ENCODE measurements at regions not wholly inside any gene's neighbourhood (a gene's known extent, or its start where the extent isn't known, plus 50 kb on each side); places are given as distances from the start of the nearest gene placed in this dataset.
"Not testable (repeated sequence)": the region's sequence is repeated elsewhere in the genome, so short reads cannot be mapped to it uniquely, and the experiment has no call there.

DNA sequence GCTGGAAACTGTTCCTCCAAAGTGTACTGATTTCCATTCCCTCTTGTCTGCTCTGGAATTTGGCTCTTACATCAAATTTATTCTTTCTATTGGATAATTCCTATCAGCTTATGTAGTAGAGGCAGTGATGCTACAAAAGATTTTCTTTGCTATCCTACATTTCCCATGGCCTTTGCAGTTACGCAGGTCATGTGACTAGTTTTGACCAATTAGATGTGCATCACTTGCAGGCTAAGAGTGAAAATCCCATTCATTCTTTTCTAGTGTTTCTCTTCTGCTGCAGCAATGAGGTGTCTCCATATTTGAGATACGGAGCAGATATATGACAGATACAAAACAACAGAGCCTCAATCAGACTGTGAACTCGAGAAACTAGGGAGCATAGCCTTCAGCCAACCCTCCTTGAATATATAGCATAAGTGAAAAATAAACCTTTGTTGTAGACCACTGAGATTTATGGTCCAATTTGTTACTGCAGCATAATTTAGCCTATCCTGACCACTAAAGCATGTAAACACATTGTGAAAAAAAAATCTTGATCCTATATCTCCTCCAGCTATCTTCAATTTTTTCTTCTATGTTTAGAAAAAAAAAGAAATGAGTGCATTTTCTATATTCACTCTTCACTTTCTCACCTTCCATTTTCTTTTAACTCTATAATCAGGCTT, 102.0 kb downstream of the HNMT start:
- no peak for DNase-seq

DNA sequence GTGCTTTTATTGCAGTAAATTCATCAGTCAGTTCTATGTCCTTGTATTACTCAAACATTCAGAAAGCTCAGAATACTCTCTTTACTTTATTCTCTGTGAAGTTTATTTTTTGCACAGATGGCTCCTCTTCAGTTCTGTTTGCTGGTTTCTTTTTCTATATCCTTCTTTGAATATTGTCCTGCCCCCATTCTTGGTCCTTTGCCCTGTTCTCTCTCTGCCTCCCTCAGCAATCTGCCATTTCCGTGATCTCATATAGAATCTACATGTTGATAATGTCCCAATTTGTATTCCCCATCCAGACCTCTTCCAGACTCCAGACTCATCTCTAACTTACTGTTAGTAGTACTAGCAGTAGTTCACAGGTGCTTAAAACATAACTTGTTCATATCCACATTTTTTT, 102.6 kb downstream of the HNMT start:
- DNase-seq = no peak

- DNase-seq = not testable (repeated sequence)
Measured at GRCh38 chr2:138068669-138069068, 104.4 kb downstream of the HNMT start.

DNA sequence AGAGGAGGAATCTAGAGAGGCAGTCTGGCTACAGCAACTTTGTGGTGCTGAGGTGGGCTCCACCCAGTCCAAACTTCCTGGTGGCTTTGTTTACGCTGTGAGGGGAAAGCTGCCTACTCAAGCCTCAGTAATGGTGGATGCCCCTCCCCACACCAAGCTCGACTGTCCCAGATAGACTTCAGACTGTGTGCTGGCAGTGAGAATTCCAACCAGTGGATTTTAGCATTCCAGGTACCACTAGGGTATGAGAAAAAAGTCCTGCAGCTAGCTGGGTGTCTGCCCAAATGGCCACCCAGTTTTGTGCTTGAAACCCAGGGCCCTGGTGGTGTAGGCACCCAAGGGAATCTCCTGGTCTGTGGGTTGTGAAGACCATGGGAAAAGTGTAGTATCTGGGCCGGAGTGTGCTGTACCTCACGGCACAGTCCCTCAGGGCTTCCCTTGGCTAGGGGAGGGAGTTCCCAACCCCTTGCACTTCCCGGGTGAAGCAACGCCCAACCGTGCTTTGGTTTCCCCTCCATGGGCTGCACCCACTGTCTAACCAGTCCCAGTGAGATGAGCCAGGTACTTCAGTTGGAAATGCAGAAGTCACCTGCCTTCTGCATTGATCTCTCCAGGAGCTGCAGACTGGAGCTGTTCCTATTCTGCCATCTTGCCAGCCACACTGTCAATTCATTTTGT, 106.9 kb downstream of the HNMT start:
- not testable (repeated sequence) for DNase-seq

GRCh38 chr2:138071720-138072719, 107.7 kb downstream of the HNMT start:
- peak; percentile 26 for DNase-seq

- DNase-seq = no peak
Measured at GRCh38 chr2:138078153-138078552, 113.9 kb downstream of the HNMT start.

DNA sequence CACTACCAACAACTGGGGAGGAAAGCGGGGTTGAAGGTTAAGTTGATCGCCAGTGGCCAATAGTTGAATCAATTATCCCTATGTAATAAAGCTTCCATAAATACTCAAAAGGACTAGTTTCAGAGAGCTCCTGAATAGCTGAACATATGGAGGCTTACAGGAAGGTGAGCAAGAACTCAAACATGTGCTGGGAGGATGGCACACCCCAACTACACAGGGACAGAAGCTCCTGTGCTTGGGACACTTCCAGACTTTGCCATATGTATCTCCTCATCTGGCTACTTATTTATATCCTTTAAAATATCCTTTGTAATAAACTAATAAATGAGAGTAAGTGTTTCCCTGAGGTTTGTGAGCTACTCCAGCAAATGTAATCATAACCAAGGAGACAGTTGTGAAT, 115.7 kb downstream of the HNMT start:
- DNase-seq = no peak

DNA sequence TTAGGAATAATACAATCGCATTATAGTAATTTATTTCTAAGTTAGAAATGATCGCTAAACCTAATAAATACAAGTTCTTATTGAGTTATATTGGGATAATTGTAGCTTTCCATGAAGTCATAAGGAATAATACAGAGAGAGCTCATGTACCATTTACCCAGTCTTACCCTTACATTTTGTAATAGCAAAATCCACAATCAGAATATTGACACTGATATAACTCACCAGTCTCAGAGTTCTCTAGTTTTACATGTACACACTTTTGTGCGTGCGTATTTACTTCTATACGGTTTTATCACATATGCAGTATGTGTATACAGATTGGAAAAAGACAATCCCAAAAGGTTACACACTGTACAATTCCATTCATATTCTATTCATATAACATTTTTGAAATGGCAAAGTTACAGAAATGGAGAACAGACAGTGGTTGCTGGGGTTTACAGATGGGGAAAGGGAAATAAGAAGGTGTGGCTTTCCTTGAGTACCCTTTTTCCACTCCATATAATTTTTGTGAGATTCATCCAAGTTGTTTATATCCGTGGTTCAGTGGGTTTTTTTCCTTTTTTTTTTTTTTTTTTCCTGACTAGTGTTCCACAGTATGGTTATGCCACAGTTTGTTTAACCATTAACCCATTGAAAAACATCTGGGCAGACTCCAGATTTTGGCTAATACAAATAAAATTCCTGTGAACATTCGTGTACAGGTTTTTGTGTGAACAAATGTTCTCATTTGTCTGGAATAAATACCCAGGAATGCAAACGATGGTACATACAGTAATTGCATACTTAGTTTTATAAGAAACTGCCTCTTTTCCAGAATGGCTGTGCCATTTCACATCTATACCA, 117.2 kb downstream of the HNMT start:
- DNase-seq = no peak

DNA sequence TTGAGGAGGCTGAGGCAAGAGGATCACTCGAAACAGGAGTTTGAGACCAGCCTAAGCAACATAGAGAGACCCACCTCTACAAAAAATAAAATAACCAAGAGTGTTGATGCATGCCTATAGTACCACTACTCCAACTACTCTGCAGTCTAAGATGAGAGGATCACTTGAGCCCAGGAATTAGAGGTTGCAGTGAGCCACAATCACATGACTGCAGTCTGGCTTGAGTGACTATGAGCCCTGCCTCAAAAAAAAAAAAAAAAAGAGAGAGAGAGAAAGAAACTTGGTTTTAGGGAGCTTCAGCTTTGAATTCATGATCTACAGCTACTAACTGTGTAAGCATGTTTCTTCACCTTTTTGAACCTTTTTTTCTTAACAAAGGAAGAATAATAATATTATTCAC, 119.9 kb downstream of the HNMT start:
- DNase-seq = no peak

GRCh38 chr2:138085441-138085840, 121.2 kb downstream of the HNMT start:
- DNase-seq = peak; percentile 55

- DNase-seq = peak; percentile 21
Measured at GRCh38 chr2:138086576-138086975, 122.3 kb downstream of the HNMT start.

DNA sequence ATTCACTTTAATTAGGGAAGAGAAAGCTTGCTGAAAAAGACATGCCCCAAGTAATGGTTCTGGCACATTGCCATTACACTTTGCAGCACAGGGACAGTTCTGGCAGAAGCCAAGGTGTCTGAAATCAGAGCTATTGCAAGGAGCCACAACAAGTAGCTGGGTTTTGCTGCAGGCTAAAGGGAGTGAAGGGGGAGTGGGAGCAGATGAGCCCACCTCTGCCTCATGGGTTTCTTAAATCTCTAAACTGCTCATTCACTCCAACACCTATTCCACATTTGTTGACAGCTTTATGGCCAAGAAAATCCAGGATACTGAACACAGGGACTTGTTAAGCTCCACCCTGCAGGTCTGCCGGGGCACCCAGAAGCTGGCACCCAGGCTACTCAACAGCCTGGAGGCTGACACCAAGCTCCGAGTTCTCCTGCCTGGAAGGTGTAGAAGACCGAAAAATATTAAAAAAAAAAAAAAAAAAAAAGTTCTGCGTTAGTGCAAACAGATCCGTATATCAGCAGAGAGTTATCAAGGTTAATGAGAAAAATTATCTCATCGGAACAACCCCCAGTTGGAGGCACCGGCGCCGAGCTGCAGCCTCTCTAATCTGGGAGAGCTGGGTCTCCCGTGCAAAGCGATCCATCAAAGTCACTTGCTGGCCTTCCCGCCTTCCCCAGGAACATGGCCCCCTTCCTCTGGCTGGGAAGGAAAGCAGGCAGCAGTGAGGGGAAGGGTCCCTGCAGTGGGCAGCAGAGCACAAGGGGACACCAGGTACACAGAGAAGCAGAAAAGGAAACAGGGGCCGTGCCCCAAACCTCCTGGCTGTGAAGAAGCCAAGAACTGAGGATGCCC, 123.7 kb downstream of the HNMT start:
- no peak for DNase-seq

GRCh38 chr2:138090330-138090729, 126.1 kb downstream of the HNMT start:
- peak; percentile 36 for DNase-seq

- DNase-seq = no peak
Measured at GRCh38 chr2:138093455-138093854, 129.2 kb downstream of the HNMT start.

GRCh38 chr2:138094031-138094430, 129.8 kb downstream of the HNMT start:
- DNase-seq = no peak

DNA sequence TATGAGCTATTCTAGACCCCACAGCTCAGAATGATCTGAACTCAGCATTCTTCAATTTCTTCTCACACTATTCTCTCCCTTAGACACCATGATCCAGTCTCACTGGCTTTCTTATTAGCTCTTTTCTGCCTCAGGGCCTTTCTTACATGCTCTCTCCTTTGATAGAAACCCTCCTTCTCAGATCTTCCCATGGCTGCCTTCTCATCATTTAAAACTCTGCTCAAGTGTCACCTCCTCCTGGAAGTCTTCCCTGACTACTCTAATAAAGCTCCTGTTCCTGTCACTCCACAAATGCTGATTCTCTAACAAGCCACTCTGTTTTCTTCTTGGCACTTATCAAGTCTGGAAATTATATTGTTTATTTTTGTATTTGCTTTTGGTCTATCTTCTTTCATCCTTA, 131.1 kb downstream of the HNMT start:
- DNase-seq = no peak

GRCh38 chr2:138099288-138099687, 135.0 kb downstream of the HNMT start:
- not testable (repeated sequence) for DNase-seq

GRCh38 chr2:138101718-138102117, 137.4 kb downstream of the HNMT start:
- DNase-seq = no peak

DNA sequence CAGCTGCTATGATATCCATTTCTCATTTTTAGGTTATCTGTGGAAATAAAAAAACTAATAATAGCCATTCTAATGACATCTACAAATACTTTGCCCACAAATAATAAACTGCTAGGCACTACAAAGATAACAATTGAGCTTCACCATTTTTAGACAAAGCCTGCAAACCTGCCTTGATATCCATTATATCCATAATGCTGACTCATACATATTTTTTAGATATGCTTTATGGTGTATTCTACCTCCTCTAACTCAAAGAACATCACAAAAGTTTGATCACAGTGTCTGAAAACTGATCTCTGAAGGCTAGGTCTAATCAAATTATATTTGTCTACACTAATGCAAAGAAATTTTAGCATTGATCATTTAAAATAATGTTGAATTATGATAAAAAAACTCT, 138.4 kb downstream of the HNMT start:
- DNase-seq = no peak

DNA sequence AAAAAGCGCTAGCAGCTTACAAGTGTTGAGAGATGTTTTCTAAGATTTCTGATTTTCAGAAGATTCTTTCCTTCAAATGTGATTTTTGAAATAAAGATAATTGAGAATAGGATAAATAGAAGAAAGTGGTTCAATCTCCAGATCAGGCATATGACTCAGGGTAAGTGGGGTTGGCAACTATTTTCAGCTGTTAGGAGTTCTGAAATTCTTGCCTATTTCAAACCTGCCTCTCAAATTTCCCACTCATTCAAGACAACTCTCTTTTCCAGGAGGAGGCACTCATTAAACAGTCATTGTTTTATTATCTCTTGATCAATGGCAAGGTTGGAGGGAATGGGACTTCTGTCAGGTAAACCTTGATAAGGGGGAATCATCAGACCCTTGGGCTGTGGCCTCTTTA, 138.9 kb downstream of the HNMT start:
- DNase-seq = no peak

DNA sequence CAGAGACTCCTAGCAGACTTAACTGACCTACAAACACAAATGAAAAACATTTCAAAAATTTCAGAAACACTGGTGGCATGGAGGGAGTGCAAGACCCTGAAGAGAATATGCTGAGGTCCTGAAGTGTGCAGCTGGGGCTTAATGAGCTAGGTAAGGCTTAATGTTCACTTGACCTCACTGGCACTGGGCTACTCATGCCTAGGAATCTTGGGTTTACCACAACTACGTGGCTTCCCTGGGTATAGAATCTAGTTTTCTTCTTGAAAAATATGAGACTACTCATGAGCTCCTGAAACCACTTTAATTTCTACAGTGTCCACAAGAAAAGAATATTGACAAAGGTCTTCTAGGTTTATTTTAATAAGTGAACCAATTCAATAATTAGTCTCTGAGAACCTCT, 139.8 kb downstream of the HNMT start:
- no peak for DNase-seq

DNA sequence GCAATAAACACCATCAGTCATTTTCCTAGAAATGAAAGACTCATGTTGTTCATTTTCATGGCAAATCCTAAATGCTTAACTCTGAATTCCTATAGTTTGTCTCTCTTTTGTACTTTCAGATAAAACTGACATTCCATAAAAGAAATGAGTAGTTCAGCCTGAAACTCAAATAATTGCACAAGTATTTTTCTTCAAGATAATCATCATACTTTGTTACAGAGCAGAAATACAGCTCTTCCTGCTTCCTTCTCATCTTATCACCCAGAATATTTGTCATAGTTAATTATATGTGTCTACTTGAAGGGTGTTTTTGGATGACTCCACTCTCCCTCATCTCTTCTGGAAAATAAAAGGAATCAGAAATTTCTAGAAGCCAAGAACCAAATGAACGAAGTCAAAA, 141.1 kb downstream of the HNMT start:
- DNase-seq = no peak
